ENCODE measurements at regions not wholly inside any gene's neighbourhood (a gene's known extent, or its start where the extent isn't known, plus 50 kb on each side); places are given as distances from the start of the nearest gene placed in this dataset.

DNA sequence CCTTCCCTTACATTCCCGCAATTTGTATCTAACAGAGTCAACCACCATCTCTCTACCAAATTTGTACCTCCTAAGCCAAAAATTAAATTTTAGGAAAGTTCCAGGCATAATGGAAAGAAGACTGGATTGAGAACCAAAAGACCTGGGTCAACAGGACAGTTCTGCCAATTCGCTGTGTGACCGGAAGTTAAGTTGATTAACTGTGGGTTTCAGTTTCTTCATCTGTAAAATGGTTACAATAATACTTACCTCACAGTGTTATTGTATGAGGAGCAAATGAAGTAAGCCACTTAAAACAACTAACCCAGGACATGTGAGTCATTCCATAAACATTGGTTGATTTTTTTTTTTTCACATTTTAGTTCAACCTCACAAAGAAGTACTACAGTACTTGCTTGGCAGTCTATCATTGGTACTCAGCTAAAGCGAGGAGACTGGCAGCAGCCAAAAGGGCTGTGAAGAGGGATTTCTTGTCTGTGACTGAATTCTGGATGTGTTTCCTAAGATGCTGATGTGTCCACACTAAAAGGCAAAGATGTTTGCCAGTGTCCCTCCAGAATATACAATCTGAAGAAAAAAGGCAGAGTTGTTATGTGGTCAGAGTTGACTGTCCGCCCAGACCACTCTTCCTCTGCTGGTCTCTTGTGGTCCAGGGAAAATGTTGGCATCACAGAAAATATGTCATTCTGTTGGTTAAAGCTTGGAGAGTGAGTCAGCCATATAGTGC lies 198.6 kb downstream of the TLE1 start:
- DNase-seq (ENCODE audit: low read depth in 3 of 3, low spot score in 2 of 3): no peak

DNA sequence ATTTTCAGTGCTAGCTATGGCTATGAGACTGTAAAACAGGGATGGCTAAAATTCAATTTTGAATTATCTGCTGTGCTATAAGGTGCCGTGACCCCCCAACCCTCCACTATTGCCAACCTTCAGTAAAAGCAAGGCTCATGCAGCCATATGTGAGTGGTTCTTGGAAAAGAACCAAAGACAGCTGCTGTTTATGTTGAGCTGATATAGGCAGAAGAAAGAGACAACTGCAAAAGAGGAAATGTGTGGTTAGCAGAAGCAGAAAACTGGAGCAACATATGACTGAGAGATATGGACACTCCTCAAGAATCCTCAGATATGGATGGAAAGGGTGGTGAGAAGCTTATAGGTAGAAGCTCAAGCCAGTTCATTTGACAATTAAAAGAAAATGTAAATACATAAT lies 200.3 kb downstream of the TLE1 start:
- DNase-seq (ENCODE audit: low read depth in 3 of 3, low spot score in 2 of 3): no peak

DNA sequence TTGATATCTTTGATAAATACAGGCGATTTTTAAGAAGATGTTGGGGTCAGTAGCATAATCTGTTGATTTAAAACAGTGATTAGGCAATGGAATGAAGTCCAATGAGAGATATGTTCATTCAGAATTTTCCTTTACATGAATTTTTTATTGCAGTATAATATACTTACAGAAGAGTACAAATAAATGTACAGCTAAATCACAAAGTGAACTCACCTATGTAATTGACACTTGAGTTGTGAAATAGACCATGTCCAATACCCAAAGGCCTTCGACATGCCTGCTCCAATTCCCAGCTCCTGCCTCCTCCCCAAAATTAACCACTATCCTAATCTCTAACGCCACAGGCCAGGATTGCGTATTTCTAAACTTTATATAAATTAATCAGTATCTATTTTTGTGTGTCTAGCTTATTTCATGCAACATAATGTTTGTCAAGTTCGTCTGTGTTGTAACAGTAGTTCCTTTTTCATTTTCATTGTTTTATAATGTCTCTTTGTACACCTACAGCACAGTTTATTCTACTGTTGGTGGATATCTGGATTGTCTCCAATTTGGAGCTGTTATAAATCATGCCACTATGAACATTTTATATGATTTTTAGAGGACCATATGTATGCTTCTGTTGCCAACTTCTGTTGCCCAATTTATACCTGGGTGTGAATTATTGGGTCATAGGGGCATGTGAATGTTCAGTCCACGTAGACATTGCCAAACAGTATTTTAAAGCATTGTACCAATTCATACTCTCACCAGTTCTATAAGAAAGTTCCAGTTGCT lies 208.3 kb downstream of the TLE1 start:
- no peak for DNase-seq (ENCODE audit: low read depth in 3 of 3, low spot score in 2 of 3)

DNA sequence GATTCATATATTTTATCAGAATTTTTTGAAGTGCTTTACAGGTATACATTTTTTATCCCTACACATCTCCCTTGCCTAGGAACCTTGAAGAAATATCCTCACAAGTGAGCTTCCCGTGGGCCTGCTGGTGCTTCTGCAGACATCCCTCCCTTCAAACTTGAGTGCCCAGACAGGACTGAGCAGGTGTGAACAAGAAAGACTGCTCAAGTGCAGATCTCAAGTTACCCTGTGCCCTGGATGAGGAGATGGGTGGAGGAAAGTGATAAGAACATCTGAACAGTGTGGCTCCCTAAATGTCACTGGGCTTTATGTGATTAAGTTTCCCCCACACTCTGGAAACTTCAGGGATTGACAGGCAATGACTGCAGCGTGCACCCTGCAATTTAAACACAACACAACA lies 209.8 kb downstream of the TLE1 start:
- DNase-seq (ENCODE audit: low read depth in 3 of 3, low spot score in 2 of 3): no peak

DNA sequence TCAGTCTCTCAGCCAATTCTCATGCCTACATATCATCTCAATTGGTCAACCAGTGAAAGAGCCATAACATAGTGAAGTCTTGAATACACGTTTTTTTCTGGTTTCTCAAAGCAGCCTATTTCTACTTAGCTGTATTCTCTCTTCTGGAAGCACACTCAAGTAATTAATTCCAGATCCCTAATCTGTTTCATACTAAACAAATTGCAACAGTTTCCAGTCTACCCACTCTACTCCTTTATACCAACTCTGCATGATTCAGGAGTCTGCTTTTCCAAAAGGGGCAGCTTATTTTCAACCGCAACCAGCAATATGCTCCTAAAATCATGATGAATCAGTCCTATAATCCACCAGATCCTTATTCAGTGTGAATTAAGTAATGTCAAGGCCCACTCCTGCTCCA lies 211.7 kb downstream of the TLE1 start:
- no peak for DNase-seq (ENCODE audit: low read depth in 3 of 3, low spot score in 2 of 3)

DNA sequence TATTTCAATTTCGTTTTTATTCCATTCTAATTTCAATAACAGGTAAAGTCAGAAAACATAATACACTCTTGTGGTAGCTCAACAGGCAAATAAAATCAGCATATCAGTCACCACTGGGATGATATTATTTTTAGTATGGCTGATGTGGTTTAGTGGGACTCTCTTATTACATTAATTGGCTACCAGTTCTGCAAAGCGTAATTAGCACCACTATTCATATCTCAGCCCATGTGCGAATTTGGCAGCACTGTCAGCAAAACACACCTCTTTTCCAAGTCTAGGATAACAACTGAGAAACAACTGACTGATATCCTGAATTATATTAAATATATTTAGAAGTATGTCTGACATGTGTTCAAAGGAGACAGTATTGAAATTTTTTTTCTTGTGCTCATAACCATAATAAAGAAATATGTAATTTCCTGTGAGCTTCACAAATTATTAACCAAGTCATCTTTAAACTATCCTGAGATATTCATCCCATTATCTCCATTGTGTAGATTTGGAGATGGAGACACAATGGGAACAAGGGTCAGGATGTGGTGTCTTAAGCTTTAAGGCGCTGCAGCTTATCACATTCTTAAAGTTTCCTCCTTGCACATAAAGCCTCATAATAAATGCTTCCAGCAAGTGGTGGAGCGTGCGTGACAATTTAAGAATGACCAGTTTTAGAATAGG lies 212.4 kb downstream of the TLE1 start:
- DNase-seq (ENCODE audit: low read depth in 3 of 3, low spot score in 2 of 3): no peak

DNA sequence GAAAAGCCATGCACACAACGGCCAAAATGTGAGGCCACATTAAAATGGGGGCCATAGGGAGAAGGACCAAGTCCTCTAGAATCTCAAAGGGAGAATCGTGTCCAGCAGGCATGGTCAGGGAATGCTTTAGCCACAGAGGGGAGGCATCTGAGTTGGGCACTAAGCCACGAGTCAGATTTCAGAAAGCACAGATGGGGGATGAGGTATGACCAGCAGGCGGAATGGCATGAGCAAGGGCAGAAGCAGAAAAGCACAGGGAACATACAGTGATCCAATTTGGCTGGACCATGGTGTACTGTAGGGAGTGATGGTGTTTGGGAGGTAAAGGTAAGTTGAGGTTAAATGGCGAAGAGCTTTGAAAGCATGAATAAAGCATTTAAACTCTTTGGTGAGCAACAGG lies 214.6 kb downstream of the TLE1 start:
- DNase-seq (ENCODE audit: low read depth in 3 of 3, low spot score in 2 of 3): no peak

DNA sequence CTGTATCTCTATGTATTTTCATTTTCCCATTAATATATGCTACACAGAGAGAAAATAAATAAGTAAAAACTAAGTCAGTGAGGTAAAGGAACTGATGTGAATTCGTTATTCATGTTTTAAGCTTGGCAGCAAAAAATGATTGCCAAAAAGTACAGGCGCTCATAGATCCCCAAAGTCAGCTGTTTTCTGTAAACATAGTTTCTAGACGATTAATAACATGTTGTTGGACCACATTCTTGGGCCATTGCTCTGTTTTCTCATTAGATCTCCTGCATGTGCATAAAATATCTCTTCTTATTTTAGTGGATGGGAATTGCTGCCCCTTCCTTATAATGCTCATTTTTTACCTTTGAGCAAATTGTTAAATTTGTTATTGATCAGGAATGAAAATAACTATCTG lies 215.2 kb downstream of the TLE1 start:
- DNase-seq (ENCODE audit: low read depth in 3 of 3, low spot score in 2 of 3): no peak

DNA sequence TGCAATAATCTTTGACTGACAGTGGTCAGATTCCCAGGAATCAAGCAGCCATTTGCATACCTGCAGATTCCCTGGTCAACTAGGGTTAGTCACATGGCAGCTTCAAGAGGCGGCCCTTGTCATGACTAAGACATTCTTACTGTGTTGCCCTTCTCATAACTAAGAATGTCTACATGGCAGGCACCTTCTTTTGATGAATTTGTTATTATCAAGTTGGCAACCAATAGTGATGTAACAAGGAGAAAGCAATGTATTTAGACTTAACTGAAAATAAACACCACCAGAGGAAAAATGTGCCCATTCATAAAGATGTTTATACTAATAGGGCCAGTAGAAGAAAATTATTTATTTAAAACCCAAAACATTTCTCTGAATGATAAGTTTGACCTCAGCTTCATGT lies 215.6 kb downstream of the TLE1 start:
- DNase-seq (ENCODE audit: low read depth in 3 of 3, low spot score in 2 of 3): no peak

DNA sequence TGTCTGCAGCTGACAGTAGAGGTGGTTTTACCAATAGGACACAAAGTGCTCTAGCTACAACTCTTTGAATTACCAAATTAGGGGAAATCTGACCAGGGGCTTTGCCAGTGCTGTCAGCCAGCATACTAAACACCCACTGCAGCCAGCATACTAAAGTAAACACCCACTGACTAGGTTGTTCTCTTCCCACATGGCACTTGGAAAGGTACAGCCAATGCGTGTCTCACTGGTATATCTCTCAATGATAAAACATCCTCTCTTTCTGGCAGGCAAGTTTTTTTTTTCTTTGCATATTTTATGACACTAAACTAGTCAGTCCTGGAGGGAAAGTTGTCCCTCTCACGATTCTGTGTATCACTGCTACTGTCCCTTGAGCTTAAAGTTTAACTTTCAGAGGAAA lies 216.1 kb downstream of the TLE1 start:
- DNase-seq (ENCODE audit: low read depth in 3 of 3, low spot score in 2 of 3): no peak

DNA sequence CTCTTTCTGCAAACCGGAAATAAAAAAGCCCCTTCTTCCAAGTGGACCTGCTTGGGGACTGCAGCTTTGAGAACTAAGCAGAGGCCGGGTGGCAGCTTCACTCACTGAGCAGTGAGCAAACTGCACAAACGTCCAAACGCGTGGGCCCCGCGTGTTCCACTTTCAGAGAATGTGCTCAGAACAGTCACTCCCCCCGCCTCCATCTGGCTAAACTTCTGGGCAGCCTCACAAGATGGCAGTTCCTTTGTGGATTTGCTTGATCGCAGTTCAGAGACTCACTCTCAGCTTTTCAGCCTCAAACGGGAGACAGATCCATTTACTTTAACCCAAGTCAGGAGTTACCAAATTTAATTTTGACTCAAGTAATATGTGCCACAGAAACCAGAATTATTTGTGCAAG lies 216.6 kb downstream of the TLE1 start:
- DNase-seq (ENCODE audit: low read depth in 3 of 3, low spot score in 2 of 3): no peak

DNA sequence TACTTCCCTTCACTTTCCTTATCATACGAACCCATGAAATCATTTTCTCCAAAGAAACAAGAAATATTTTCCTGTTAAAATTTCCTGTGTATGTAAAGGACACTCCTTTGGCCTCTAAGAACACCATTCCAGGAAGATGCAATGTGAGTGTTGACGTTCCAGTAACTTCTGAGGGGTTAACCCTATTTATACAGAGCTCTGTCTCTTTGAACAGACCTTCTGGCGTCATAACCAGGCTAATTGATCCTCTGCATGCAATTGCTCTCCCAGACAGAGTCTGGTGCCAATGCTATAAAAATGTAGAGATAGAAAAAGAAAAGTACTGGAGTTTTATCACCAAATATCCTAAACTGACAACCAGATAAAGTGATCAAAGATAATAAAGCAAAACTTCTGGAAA lies 218.5 kb downstream of the TLE1 start:
- DNase-seq (ENCODE audit: low read depth in 3 of 3, low spot score in 2 of 3): no peak

DNA sequence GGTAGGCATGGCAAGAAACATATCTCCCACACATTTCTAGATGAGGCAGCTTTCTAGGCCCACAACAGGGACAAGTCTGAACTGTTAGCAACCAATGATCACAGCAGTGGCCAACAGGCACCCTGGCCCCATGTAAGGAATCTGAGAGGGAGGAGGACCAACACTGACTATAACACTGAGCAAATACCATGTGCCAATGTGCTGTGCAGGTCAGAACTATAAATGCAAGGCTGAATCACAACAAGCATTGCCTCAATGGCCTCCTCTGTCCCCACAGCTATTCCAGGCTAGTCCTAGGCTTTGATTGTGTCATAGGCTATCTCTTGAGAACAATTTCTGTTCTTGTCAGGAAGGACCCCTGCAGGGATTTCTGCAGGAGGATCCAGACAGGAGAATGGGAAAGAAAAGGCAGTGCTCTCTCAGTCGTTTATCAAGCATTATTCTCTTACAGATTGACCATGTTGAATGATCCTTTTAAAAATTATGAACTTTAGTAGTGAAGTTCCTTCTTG lies 221.2 kb downstream of the TLE1 start:
- no peak for DNase-seq (ENCODE audit: low read depth in 3 of 3, low spot score in 2 of 3)

DNA sequence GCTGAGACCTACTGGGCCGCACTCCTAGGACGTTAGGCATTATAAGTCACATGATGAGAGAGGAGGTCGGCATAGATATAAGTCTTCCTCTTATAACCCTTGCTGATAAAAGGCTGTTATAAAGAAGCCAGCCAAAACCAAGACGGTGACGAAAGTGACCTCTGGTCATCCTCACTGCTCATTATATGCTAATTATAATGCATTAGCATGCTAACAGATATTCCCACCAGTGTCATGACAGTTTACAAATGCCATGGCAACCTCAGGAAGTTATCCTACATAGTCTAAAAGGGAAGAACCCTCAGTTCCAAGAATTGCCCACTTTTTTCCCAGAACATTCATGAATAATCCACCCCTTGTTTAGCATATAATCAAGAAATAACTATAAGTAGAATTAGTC lies 222.4 kb downstream of the TLE1 start:
- no peak for DNase-seq (ENCODE audit: low read depth in 3 of 3, low spot score in 2 of 3)

DNA sequence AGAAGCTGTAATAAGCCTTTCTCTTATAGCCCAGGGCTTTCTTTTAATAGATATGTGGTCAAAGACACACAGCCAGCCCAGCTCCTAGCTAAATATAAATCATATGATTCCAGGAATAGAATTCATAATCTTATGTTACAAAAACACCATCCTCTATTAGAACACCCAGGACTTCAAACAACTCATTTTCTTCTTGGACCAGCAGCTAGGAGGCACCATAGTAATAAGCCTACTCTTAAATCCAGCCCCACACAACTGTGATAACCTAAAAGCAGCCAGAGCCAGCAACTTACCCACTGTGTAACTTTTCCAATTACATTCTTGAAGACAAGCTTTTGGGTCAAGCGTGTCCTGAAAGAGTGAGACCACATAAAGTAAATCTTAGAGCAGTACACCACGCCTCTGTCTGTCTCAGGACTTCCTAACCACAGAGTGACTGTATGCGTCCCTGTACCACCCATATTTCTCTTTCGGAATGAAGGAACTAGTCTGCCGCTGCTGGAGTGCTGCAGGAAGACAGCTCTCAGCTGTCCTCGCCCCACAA lies 223.8 kb downstream of the TLE1 start:
- no peak for DNase-seq (ENCODE audit: low read depth in 3 of 3, low spot score in 2 of 3)

DNA sequence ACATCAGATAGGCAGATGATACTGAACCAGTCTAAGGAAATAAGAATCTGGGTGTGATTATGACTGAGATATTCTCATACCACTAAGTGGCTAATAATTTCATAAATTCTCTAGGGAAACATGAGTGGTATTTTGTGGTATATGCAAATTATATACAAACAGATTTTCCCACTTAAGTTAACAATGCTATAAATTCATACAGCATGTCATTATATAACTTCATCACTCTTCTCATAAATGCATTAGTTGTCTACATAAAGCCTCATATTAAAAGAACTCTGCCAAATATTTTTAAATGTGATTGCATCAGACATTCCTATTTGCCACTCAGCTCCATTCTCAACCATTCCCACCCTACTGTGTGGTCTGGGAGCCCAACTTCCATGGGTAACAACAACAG lies 226.5 kb downstream of the TLE1 start:
- DNase-seq (ENCODE audit: low read depth in 3 of 3, low spot score in 2 of 3): no peak

DNA sequence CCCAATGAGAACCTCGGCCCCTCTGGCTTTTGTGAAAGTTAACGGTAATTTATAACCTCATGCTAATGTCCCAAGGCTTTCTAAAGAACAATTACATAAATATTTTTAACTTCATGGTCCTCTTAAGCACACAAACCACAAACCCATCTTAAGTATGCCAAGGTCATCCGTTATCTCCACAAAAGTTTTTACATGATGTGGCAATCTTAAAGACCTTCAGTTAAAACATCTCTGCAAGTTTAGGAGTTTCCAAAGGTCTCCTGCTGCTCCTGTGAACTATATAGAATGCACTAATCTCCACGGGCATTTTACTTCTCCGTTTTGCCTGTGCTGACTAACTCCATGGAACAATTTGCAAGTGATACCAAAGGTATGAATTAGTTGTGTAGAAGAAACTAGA lies 228.2 kb downstream of the TLE1 start:
- no peak for DNase-seq (ENCODE audit: low read depth in 3 of 3, low spot score in 2 of 3)

DNA sequence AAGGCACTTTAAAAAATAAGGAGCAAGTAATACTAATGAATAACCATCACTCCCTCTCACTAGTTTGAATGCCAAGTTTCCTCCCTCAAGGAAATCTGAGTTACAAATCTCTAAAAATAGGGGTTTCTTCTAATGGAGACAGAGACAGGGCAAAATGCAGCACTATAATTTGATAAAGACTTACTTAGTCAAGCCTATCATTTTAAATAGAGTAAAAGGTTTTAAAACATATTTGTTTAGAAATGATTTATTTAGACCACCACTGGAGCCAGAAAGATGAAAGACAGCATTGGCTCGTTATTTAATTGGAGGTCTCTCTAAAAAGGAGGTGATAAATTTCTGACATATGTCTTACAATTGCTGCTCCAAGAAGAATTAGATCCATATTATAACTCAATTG lies 228.7 kb downstream of the TLE1 start:
- no peak for DNase-seq (ENCODE audit: low read depth in 3 of 3, low spot score in 2 of 3)

DNA sequence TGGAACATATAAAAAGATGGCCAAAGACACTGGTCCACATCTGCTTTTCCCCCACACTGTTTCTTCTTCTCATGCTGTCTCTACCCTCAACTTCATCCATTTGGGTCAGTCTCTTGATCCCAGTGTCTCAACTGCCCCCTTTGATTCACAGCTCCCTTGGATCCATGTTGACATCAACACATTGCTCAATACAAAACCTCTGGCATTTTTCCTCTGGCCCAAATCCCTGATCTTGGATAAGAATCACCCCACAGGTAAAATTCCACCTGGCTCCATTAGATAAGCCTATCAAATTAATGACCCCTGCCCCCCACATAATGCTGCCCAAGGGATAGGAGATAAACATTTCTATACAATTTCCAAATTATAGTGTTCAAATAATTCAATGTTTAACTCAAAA lies 229.8 kb downstream of the TLE1 start:
- DNase-seq (ENCODE audit: low read depth in 3 of 3, low spot score in 2 of 3): no peak

DNA sequence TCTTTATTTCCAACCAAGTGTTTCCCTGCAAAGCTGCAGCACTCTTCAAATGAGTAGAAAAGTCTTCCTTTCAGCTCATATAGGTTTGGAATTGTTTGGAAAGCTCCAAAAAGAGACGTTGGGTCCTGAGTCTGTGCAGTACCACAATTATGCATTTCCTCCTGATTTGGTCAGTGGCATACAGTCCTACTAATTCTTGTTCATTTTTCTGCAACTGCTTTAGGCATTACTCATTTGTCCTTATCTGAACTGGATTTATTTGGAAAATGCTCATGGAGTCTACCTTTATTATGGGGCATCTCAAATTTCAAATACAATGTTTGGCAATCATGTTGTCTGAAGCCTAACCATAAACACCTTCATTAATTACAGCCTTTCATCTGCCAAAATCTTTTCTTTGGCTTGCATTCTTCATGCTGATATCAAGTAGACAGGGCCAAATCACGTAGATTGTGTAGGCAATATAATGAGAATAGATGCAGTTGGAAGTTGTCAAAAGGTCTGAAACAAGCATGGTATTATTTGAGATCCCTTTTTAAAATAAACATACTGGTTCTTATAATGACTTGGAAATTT lies 232.8 kb downstream of the TLE1 start:
- DNase-seq (ENCODE audit: low read depth in 3 of 3, low spot score in 2 of 3): no peak
